ENCODE measurements at regions not wholly inside any gene's neighbourhood (a gene's known extent, or its start where the extent isn't known, plus 50 kb on each side); places are given as distances from the start of the nearest gene placed in this dataset.

DNA sequence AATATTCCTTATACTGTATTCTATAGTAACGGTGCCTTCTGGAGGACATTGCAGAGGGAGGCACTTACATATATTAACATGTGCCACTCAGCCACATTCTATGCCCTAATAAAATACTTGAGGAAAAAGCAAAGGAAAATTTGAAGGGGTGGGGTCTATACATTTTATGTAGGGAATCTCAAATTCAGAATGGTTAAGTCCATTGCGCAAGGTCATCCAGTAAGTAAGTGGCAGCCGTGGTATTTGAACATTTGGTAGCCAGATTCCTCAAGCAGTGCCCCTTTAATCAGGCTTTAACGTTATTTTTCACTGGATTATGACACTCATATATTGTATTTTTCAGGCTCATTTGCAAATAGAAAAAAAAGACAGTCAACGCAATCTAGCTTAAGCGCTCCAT lies 738.3 kb downstream of the DOK5 start:
- Histone ChIP-seq H3K4me3 (ENCODE audit: low read depth in 1 of 3, low read length in 3 of 3) (no peak overlapping the region), H3K27ac (ENCODE audit: low read depth in 1 of 3, low read length in 2 of 3) (no peak overlapping the region), H3K27me3 (ENCODE audit: control insufficient read depth in 3 of 3, insufficient read depth in 3 of 3, low read length in 3 of 3) (no peaks in the 10 kb centered on the region), H3K4me1 (ENCODE audit: control insufficient read depth in 3 of 3, insufficient read depth in 2 of 3, low read depth in 1 of 3, low read length in 2 of 3) (no peaks in the 10 kb centered on the region), H3K36me3 (ENCODE audit: control insufficient read depth in 3 of 3, insufficient read depth in 2 of 3, low read depth in 1 of 3, low read length in 3 of 3) (no peaks in the 10 kb centered on the region), H3K9me3 (ENCODE audit: control insufficient read depth in 2 of 2, insufficient read depth in 1 of 2, low read depth in 1 of 2, low read length in 1 of 2) (peaks cover 0 to 2% of the 10 kb centered on the region in 2 donors)
- WGBS, 3 donors: 77 to 80% (median 80%) methylated on average over 6 of the region's 6 CpGs
- DNase-seq (no peak), FAIRE-seq (no peak)

DNA sequence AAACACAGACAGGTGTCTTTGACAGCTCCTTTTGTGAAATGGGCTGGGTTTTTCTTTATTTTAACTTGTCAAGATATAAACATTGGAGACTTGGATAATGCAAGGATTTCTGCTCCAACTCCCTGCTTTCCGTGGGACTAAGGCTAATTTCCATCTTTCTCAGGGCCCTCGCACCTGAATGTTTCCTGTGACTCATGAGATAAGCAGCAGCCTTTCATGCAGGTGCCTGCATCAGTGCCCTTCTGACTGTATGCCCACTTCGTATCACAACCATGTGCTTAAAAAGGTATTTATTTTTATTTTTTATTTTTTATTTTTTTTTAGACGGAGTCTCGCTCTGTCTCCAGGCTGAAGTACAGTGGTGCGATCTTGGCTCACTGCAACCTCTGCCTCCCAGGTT lies 736.1 kb downstream of the DOK5 start:
- DNase-seq (no peak), FAIRE-seq (no peak)
- no peak overlapping the region for H3K4me3 ChIP-seq (ENCODE audit: low read depth in 1 of 3, low read length in 3 of 3)

GRCh38 chr20:55205665-55206064 lies 730.3 kb downstream of the DOK5 start:
- FAIRE-seq (no peak), DNase-seq (no peak)
- Histone ChIP-seq H3K4me3 (ENCODE audit: low read depth in 1 of 3, low read length in 3 of 3) (no peak overlapping the region), H3K27me3 (ENCODE audit: control insufficient read depth in 3 of 3, insufficient read depth in 3 of 3, low read length in 3 of 3) (peaks cover 0 to 2% (median 0%) of the 10 kb centered on the region in 3 donors), H3K36me3 (ENCODE audit: control insufficient read depth in 3 of 3, insufficient read depth in 2 of 3, low read depth in 1 of 3, low read length in 3 of 3) (no peaks in the 10 kb centered on the region), H3K9me3 (ENCODE audit: control insufficient read depth in 2 of 2, insufficient read depth in 1 of 2, low read depth in 1 of 2, low read length in 1 of 2) (peaks cover 0 to 3% of the 10 kb centered on the region in 2 donors), H3K27ac (ENCODE audit: low read depth in 1 of 3, low read length in 2 of 3) (no peak overlapping the region), H3K4me1 (ENCODE audit: control insufficient read depth in 3 of 3, insufficient read depth in 2 of 3, low read depth in 1 of 3, low read length in 2 of 3) (no peaks in the 10 kb centered on the region)

More for the DNA sequence above, 736.1 kb downstream of the DOK5 start:
- H3K27me3 ChIP-seq (ENCODE audit: control insufficient read depth in 3 of 3, insufficient read depth in 3 of 3, low read length in 3 of 3): peaks cover 0 to 2% (median 0%) of the 10 kb centered on the region in 3 donors
- WGBS, 3 donors: 76 to 77% (median 76%) methylated on average over 6 of the region's 6 CpGs
- no peaks in the 10 kb centered on the region for H3K36me3 ChIP-seq (ENCODE audit: control insufficient read depth in 3 of 3, insufficient read depth in 2 of 3, low read depth in 1 of 3, low read length in 3 of 3)
- no peak overlapping the region for H3K27ac ChIP-seq (ENCODE audit: low read depth in 1 of 3, low read length in 2 of 3)
- H3K4me1 ChIP-seq (ENCODE audit: control insufficient read depth in 3 of 3, insufficient read depth in 2 of 3, low read depth in 1 of 3, low read length in 2 of 3): no peaks in the 10 kb centered on the region
- H3K9me3 ChIP-seq (ENCODE audit: control insufficient read depth in 2 of 2, insufficient read depth in 1 of 2, low read depth in 1 of 2, low read length in 1 of 2): peaks cover 0 to 3% of the 10 kb centered on the region in 2 donors

- no peaks in the 10 kb centered on the region for H3K27me3 ChIP-seq (ENCODE audit: control insufficient read depth in 3 of 3, insufficient read depth in 3 of 3, low read length in 3 of 3)
- no peak overlapping the region for H3K4me3 ChIP-seq (ENCODE audit: low read depth in 1 of 3, low read length in 3 of 3)
- DNase-seq (no peak), FAIRE-seq (no peak)
- H3K9me3 ChIP-seq (ENCODE audit: control insufficient read depth in 2 of 2, insufficient read depth in 1 of 2, low read depth in 1 of 2, low read length in 1 of 2): peaks cover 0 to 3% of the 10 kb centered on the region in 2 donors
- WGBS, 3 donors: 60 to 79% (median 74%) methylated on average over 1 of the region's 1 CpG
- H3K27ac ChIP-seq (ENCODE audit: low read depth in 1 of 3, low read length in 2 of 3): no peak overlapping the region
- H3K36me3 ChIP-seq (ENCODE audit: control insufficient read depth in 3 of 3, insufficient read depth in 2 of 3, low read depth in 1 of 3, low read length in 3 of 3): no peaks in the 10 kb centered on the region
- no peaks in the 10 kb centered on the region for H3K4me1 ChIP-seq (ENCODE audit: control insufficient read depth in 3 of 3, insufficient read depth in 2 of 3, low read depth in 1 of 3, low read length in 2 of 3)
Measured at GRCh38 chr20:55200317-55200716, 724.9 kb downstream of the DOK5 start.

DNA sequence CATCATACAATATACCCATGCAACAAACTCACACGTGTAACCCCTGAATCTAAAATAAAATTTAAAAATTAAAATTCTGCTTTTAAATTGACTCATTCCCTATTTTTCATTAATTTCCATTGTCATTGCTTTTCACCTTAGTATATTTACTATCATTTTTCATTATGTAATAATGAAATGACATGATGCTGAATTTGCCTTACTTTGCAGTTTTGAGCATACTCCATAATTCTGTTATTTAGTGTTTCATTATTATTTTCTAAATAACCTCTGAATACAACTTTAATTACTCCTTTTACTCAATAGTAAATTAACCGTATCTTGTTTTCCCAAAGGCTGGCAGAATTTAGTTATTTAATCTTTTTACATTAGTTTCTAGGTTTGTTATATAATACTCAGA lies 719.6 kb downstream of the DOK5 start:
- WGBS, 3 donors: 69 to 87% (median 85%) methylated on average over 2 of the region's 2 CpGs
- H3K4me1 ChIP-seq (ENCODE audit: control insufficient read depth in 3 of 3, insufficient read depth in 2 of 3, low read depth in 1 of 3, low read length in 2 of 3): no peaks in the 10 kb centered on the region
- H3K27me3 ChIP-seq (ENCODE audit: control insufficient read depth in 3 of 3, insufficient read depth in 3 of 3, low read length in 3 of 3): no peaks in the 10 kb centered on the region
- no peak for DNase-seq
- no peak for FAIRE-seq
- H3K4me3 ChIP-seq (ENCODE audit: low read depth in 1 of 3, low read length in 3 of 3): no peak overlapping the region
- peaks cover 0 to 3% of the 10 kb centered on the region in 2 donors for H3K9me3 ChIP-seq (ENCODE audit: control insufficient read depth in 2 of 2, insufficient read depth in 1 of 2, low read depth in 1 of 2, low read length in 1 of 2)
- no peak overlapping the region for H3K27ac ChIP-seq (ENCODE audit: low read depth in 1 of 3, low read length in 2 of 3)
- H3K36me3 ChIP-seq (ENCODE audit: control insufficient read depth in 3 of 3, insufficient read depth in 2 of 3, low read depth in 1 of 3, low read length in 3 of 3): no peaks in the 10 kb centered on the region

GRCh38 chr20:55186228-55186627 lies 710.8 kb downstream of the DOK5 start:
- FAIRE-seq (no peak), DNase-seq (no peak)
- Histone ChIP-seq H3K4me3 (ENCODE audit: low read depth in 1 of 3, low read length in 3 of 3) (no peak overlapping the region), H3K4me1 (ENCODE audit: control insufficient read depth in 3 of 3, insufficient read depth in 2 of 3, low read depth in 1 of 3, low read length in 2 of 3) (no peaks in the 10 kb centered on the region), H3K27ac (ENCODE audit: low read depth in 1 of 3, low read length in 2 of 3) (no peak overlapping the region), H3K36me3 (ENCODE audit: control insufficient read depth in 3 of 3, insufficient read depth in 2 of 3, low read depth in 1 of 3, low read length in 3 of 3) (no peaks in the 10 kb centered on the region), H3K27me3 (ENCODE audit: control insufficient read depth in 3 of 3, insufficient read depth in 3 of 3, low read length in 3 of 3) (no peaks in the 10 kb centered on the region), H3K9me3 (ENCODE audit: control insufficient read depth in 2 of 2, insufficient read depth in 1 of 2, low read depth in 1 of 2, low read length in 1 of 2) (peaks cover 0 to 2% of the 10 kb centered on the region in 2 donors)
- WGBS, 3 donors: 51 to 82% (median 74%) methylated on average over 2 of the region's 2 CpGs

DNA sequence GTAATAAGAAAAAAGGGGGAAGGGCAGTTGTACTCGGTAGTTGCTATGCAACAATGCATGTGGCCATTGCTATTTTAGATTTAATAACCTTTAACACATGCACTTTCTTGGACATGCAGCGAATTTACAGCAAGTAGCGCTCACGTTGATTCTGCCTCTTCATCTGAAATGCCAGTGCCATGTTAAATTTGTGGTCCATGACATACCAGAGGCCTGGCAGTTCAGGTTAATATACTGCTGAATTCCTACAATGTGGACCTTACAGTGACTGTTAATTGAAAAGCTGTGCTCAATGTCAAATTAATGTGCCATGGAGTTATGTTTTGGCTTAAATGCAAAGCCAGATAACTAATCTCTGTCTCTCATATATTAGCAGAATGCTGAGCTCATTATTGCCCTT lies 699.7 kb downstream of the DOK5 start:
- no peak for FAIRE-seq
- Histone ChIP-seq H3K4me3 (ENCODE audit: low read depth in 1 of 3, low read length in 3 of 3) (no peak overlapping the region), H3K9me3 (ENCODE audit: control insufficient read depth in 2 of 2, insufficient read depth in 1 of 2, low read depth in 1 of 2, low read length in 1 of 2) (peaks cover 0 to 1% of the 10 kb centered on the region in 2 donors), H3K36me3 (ENCODE audit: control insufficient read depth in 3 of 3, insufficient read depth in 2 of 3, low read depth in 1 of 3, low read length in 3 of 3) (no peaks in the 10 kb centered on the region), H3K27ac (ENCODE audit: low read depth in 1 of 3, low read length in 2 of 3) (no peak overlapping the region), H3K27me3 (ENCODE audit: control insufficient read depth in 3 of 3, insufficient read depth in 3 of 3, low read length in 3 of 3) (no peaks in the 10 kb centered on the region), H3K4me1 (ENCODE audit: control insufficient read depth in 3 of 3, insufficient read depth in 2 of 3, low read depth in 1 of 3, low read length in 2 of 3) (no peaks in the 10 kb centered on the region)
- WGBS, 3 donors: 77 to 86% (median 84%) methylated on average over 4 of the region's 4 CpGs
- no peak for DNase-seq

GRCh38 chr20:55174635-55175034 lies 699.2 kb downstream of the DOK5 start:
- 74 to 84% (median 84%) methylated on average over 1 of the region's 1 CpG for WGBS, 3 donors
- H3K4me1 ChIP-seq (ENCODE audit: control insufficient read depth in 3 of 3, insufficient read depth in 2 of 3, low read depth in 1 of 3, low read length in 2 of 3): no peaks in the 10 kb centered on the region
- H3K9me3 ChIP-seq (ENCODE audit: control insufficient read depth in 2 of 2, insufficient read depth in 1 of 2, low read depth in 1 of 2, low read length in 1 of 2): no peaks in the 10 kb centered on the region
- no peak overlapping the region for H3K4me3 ChIP-seq (ENCODE audit: low read depth in 1 of 3, low read length in 3 of 3)
- no peaks in the 10 kb centered on the region for H3K36me3 ChIP-seq (ENCODE audit: control insufficient read depth in 3 of 3, insufficient read depth in 2 of 3, low read depth in 1 of 3, low read length in 3 of 3)
- no peaks in the 10 kb centered on the region for H3K27me3 ChIP-seq (ENCODE audit: control insufficient read depth in 3 of 3, insufficient read depth in 3 of 3, low read length in 3 of 3)
- no peak overlapping the region for H3K27ac ChIP-seq (ENCODE audit: low read depth in 1 of 3, low read length in 2 of 3)
- FAIRE-seq (no peak), DNase-seq (no peak)

DNA sequence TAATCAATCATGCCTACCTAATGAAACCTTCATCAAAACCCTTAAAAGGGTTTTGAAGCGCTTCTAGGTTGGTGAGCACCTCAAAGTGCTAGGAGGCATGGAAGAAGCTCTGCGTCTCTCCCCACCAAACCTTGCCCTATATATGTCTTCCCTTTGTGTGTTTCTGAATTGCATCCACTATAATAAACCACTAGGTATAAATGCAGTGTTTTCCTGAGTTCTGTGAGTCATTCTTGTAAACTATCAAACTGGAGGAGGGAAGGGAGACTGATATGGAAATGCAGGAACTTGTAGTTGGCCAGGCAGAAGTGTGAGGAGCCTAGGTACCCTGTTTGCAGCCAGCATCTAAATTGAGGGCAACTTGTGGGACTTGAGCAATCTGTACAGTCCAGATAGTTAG lies 698.8 kb downstream of the DOK5 start:
- Histone ChIP-seq H3K27me3 (ENCODE audit: control insufficient read depth in 3 of 3, insufficient read depth in 3 of 3, low read length in 3 of 3) (no peaks in the 10 kb centered on the region), H3K36me3 (ENCODE audit: control insufficient read depth in 3 of 3, insufficient read depth in 2 of 3, low read depth in 1 of 3, low read length in 3 of 3) (no peaks in the 10 kb centered on the region), H3K9me3 (ENCODE audit: control insufficient read depth in 2 of 2, insufficient read depth in 1 of 2, low read depth in 1 of 2, low read length in 1 of 2) (no peaks in the 10 kb centered on the region), H3K27ac (ENCODE audit: low read depth in 1 of 3, low read length in 2 of 3) (no peak overlapping the region), H3K4me1 (ENCODE audit: control insufficient read depth in 3 of 3, insufficient read depth in 2 of 3, low read depth in 1 of 3, low read length in 2 of 3) (no peaks in the 10 kb centered on the region), H3K4me3 (ENCODE audit: low read depth in 1 of 3, low read length in 3 of 3) (no peak overlapping the region)
- FAIRE-seq (no peak), DNase-seq (no peak)
- WGBS, 3 donors: 43 to 48% (median 46%) methylated on average over 2 of the region's 2 CpGs
